ENCODE measurements at regions not wholly inside any gene's neighbourhood (a gene's known extent, or its start where the extent isn't known, plus 50 kb on each side); places are given as distances from the start of the nearest gene placed in this dataset.

- Histone ChIP-seq H3K27me3 (ENCODE audit: control insufficient read depth, low read length) (no peaks in the 10 kb centered on the region), H4K20me1 (ENCODE audit: control insufficient read depth, insufficient read depth, low read depth, low read length) (no peaks in the 10 kb centered on the region), H3K4me3 (ENCODE audit: low read length) (peak overlapping the region; percentile 4), H3K27ac (ENCODE audit: low read depth, low read length) (peak overlapping the region; percentile 52), H3K79me2 (ENCODE audit: control insufficient read depth, low read length) (no peaks in the 10 kb centered on the region), H3K9me3 (ENCODE audit: control insufficient read depth, insufficient read depth, low read length) (no peaks in the 10 kb centered on the region; the same call in 1 of the 2 replicates), H3F3A (ENCODE audit: control insufficient read depth, insufficient read depth) (peaks cover 38% of the 10 kb centered on the region), H3K36me3 (ENCODE audit: control insufficient read depth, low read length) (peaks cover 26% of the 10 kb centered on the region), H3K9me2 (replicated peaks; ENCODE audit: control insufficient read depth, low read length) (no peaks in the 10 kb centered on the region), H3K4me2 (ENCODE audit: low read length) (peak overlapping the region; percentile 46), H3K4me1 (ENCODE audit: control insufficient read depth, low read length) (peaks cover 99% of the 10 kb centered on the region)
- TF ChIP-seq EZH2phosphoT487 (IDR thresholded peaks at IDR 0.05; ENCODE audit: borderline replicate concordance, low read length), result no peak
- TF ChIP-seq, protein P1, sequence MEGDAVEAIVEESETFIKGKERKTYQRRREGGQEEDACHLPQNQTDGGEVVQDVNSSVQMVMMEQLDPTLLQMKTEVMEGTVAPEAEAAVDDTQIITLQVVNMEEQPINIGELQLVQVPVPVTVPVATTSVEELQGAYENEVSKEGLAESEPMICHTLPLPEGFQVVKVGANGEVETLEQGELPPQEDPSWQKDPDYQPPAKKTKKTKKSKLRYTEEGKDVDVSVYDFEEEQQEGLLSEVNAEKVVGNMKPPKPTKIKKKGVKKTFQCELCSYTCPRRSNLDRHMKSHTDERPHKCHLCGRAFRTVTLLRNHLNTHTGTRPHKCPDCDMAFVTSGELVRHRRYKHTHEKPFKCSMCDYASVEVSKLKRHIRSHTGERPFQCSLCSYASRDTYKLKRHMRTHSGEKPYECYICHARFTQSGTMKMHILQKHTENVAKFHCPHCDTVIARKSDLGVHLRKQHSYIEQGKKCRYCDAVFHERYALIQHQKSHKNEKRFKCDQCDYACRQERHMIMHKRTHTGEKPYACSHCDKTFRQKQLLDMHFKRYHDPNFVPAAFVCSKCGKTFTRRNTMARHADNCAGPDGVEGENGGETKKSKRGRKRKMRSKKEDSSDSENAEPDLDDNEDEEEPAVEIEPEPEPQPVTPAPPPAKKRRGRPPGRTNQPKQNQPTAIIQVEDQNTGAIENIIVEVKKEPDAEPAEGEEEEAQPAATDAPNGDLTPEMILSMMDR (IDR thresholded peaks at IDR 0.05; ENCODE audit: low read depth, low read length, poor library complexity, severe bottlenecking), result no peak
Measured at GRCh38 chr10:88110822-88111221, 247.4 kb downstream of the PTEN start.

DNA sequence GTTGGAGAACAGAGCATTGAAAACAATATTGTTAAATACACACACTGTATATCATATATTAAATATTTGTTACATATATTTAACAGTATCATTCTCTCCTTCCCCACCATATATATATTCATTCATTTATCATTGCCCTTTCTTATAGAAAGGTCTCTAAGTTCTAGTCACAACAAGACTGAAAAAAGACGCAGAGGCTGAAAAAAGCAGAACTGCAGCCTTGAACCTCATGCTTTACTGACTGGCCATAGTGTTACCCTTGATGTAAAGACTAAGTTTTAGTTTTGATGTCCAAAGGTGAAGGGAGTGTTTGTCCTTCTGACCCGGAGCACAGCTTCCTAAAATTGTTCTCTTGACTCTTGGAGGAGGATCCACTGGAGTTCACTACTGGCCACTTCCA, 247.9 kb downstream of the PTEN start:
- no peak overlapping the region for H3K4me3 ChIP-seq (ENCODE audit: low read length)
- H3K4me2 ChIP-seq (ENCODE audit: low read length), result peak overlapping the region; percentile 46
- peak overlapping the region; percentile 52 for H3K27ac ChIP-seq (ENCODE audit: low read depth, low read length)
- H3K9me2 ChIP-seq (replicated peaks; ENCODE audit: control insufficient read depth, low read length), result no peaks in the 10 kb centered on the region
- no peak for TF ChIP-seq EZH2phosphoT487 (IDR thresholded peaks at IDR 0.05; ENCODE audit: borderline replicate concordance, low read length)
- TF ChIP-seq, protein P1 (IDR thresholded peaks at IDR 0.05; ENCODE audit: low read depth, low read length, poor library complexity, severe bottlenecking), result no peak
- H3K79me2 ChIP-seq (ENCODE audit: control insufficient read depth, low read length), result no peaks in the 10 kb centered on the region
- no peaks in the 10 kb centered on the region for H4K20me1 ChIP-seq (ENCODE audit: control insufficient read depth, insufficient read depth, low read depth, low read length)
- H3K9me3 ChIP-seq (ENCODE audit: control insufficient read depth, insufficient read depth, low read length), result no peaks in the 10 kb centered on the region; the same call in 1 of the 2 replicates
- H3K36me3 ChIP-seq (ENCODE audit: control insufficient read depth, low read length), result peaks cover 26% of the 10 kb centered on the region
- no peaks in the 10 kb centered on the region for H3K27me3 ChIP-seq (ENCODE audit: control insufficient read depth, low read length)
- peaks cover 99% of the 10 kb centered on the region for H3K4me1 ChIP-seq (ENCODE audit: control insufficient read depth, low read length)
- peaks cover 42% of the 10 kb centered on the region for H3F3A ChIP-seq (ENCODE audit: control insufficient read depth, insufficient read depth)

DNA sequence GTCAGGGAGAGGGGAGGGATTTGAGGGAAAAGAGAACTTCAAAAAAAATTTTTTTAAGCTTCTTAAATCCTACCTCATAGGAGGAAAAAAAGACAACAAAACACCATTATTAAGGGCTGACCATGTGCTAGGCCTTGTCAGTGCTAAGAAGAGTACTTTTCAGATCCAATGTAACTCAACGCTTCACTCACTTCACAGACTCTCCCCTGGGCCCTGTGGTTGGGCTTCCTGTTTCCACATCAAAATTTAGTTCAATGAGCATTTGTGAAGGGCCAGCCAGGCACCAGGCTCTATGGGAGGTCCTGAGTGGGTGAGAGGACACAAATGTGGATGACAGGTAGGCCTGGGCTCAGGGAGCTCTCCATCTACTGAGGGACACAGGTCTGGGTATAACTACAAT, 249.8 kb downstream of the PTEN start:
- no peaks in the 10 kb centered on the region; the same call in 1 of the 2 replicates for H3K9me3 ChIP-seq (ENCODE audit: control insufficient read depth, insufficient read depth, low read length)
- H3K27me3 ChIP-seq (ENCODE audit: control insufficient read depth, low read length), result no peaks in the 10 kb centered on the region
- H3K4me3 ChIP-seq (ENCODE audit: low read length), result peak overlapping the region; percentile 49
- peaks cover 15% of the 10 kb centered on the region for H3K36me3 ChIP-seq (ENCODE audit: control insufficient read depth, low read length)
- peaks cover 53% of the 10 kb centered on the region for H3F3A ChIP-seq (ENCODE audit: control insufficient read depth, insufficient read depth)
- peaks cover 100% of the 10 kb centered on the region for H3K4me1 ChIP-seq (ENCODE audit: control insufficient read depth, low read length)
- TF ChIP-seq EZH2phosphoT487 (IDR thresholded peaks at IDR 0.05; ENCODE audit: borderline replicate concordance, low read length), result no peak
- TF ChIP-seq, protein P1 (IDR thresholded peaks at IDR 0.05; ENCODE audit: low read depth, low read length, poor library complexity, severe bottlenecking), result no peak
- peak overlapping the region; percentile 91 for H3K27ac ChIP-seq (ENCODE audit: low read depth, low read length)
- no peaks in the 10 kb centered on the region for H3K9me2 ChIP-seq (replicated peaks; ENCODE audit: control insufficient read depth, low read length)
- peak overlapping the region; percentile 66 for H3K4me2 ChIP-seq (ENCODE audit: low read length)
- no peaks in the 10 kb centered on the region for H3K79me2 ChIP-seq (ENCODE audit: control insufficient read depth, low read length)
- H4K20me1 ChIP-seq (ENCODE audit: control insufficient read depth, insufficient read depth, low read depth, low read length), result no peaks in the 10 kb centered on the region

Data from DOHH2 (cell line).